GM19397 (cell line): ENCODE measurements at regions not wholly inside any gene's neighbourhood (a gene's known extent, or its start where the extent isn't known, plus 50 kb on each side); places are given as distances from the start of the nearest gene placed in this dataset.

Source experiments
- ATAC-seq: cut with Tn5 transposase; IDR thresholded peaks from one replicate; pipeline ENCODE4 v1.9.1; 2021; ENCODE audit warnings: mild to moderate bottlenecking, moderate library complexity; ENCODE audit not compliant: unreplicated experiment

GRCh38 chr3:70849911-70850699, 537.7 kb upstream of the MDFIC2 start:
- ATAC-seq = no peak

DNA sequence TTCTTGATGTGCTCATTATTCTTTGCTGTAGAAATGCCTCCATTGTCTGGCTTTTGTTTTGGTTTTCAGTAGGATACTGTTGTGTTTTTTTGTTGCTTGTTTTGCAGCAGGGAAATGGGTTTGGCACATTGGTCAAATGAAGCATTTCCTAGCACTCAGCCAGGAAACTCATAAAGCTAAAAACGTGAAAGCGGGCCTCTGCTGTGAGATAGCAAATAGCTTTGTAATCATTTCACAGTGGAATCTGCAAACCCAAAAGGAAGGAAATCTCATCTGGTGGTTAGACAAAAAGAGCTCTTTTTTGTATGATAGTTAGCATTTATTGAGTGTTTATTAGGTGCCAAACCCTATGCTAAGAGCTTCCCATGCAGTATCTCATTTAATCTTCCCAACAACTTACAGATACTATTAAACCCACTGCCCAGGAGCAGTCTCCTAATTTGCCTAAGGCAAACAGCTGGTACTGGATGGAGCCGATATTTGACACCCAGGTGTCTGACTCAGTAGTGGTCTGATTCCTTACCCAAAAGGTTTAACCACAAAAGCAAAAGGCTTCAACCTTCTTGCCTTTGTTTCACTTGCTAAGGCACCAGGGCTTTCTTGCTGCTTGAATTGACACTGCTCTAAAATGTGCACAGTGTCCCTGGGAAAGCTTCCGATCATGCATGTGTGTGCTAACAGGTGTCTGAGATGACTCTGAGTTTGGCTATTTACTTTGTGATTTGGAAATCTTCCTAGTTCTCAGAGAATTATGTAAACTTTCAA, 527.9 kb upstream of the MDFIC2 start:
- no peak for ATAC-seq

- no peak for ATAC-seq
Measured at GRCh38 chr3:70833239-70833960, 521.0 kb upstream of the MDFIC2 start.

DNA sequence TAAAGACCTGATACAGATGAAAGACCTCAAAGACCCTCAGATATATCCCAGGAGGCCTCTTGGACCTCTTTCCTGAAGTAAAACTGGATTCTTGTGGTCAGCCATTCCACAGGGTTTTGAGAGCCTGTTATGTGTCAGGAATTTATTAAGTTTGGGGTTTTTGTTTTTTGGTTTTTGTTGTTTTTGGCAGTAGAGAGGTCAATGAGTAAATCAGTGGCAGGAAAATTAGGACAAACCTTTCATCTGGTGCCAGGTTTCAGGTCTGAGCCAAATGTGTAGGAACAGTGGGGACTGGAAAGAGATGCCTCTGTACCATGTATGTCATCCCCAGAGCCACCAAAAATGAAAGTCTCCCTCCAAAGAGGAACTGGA, 520.4 kb upstream of the MDFIC2 start:
- no peak for ATAC-seq

DNA sequence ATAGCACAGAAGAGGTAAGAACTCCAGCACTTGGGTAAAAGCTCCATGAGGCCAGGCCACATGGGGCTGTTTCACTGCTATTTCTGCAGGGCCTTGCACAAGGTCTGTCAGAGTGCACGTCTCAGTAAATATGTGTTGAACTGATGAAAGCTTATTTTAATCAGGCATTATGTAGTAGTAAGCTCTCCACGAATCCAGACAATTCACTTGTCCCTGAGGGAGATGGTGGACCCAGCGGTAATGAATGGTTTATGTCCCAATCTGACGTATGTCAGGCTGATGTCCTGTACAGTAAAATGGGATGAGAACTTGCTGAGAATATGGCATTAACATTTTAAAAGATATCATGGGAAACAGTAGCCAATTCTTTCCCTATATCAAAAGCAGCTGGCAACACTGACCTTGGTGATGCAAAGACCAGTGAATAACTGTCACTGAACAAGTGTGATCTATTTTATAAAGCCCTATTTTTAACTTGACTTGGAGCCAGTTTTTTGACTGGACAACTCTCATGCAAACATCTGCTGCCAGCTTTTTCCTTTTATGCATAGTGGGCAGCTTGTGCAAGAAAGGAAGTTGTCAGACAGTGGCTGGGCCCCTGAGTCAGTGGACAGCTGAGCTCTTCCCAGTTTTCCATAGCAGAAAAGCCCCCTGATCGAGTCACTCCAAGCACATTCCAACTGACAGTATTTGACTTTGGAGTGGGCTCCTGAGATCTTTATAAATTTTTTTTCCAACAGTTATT, 519.8 kb upstream of the MDFIC2 start:
- ATAC-seq = no peak

- no peak for ATAC-seq
Measured at GRCh38 chr3:70829092-70829491, 516.7 kb upstream of the MDFIC2 start.

GRCh38 chr3:70824773-70825172, 512.3 kb upstream of the MDFIC2 start:
- ATAC-seq = no peak

GRCh38 chr3:70824078-70824477, 511.6 kb upstream of the MDFIC2 start:
- no peak for ATAC-seq

DNA sequence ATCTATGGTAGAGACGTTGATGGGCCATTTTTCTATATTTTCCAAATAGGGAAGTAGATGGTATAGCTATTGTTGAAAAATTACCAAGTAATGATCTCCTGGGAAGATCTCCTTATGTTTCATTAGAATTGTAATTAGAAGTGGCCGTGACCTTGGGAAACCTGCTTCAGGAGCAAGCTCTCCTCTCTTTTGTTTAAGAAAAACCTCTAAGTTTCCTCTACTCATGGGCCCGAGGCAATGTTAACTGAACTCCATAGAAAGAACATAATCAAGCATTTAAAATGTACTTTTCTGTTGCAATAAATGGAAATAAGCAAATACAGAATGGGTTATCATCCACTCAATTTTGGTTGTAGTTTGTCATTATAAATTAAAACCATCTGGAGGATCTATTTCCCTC, 511.2 kb upstream of the MDFIC2 start:
- ATAC-seq = no peak

- ATAC-seq = no peak
Measured at GRCh38 chr3:70822669-70823068, 510.2 kb upstream of the MDFIC2 start.

DNA sequence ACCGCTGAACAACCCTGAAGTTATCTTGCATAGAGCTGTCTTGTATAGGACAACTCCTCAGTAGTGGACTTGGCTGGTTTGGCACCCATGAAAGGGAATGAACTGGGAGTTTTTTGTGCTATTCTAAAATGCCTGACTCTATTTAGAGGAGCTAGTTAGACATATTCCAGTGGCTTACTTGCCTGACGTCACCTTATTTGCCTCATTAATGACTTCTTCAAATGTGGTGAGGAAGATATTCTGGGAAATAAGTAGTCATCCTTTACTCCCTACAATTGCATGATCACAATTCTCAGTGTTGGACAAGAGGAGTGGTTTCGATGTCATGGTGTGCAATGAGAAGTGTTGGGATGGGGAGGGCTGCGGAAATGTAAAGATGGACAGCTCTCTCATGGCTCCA, 509.2 kb upstream of the MDFIC2 start:
- no peak for ATAC-seq

DNA sequence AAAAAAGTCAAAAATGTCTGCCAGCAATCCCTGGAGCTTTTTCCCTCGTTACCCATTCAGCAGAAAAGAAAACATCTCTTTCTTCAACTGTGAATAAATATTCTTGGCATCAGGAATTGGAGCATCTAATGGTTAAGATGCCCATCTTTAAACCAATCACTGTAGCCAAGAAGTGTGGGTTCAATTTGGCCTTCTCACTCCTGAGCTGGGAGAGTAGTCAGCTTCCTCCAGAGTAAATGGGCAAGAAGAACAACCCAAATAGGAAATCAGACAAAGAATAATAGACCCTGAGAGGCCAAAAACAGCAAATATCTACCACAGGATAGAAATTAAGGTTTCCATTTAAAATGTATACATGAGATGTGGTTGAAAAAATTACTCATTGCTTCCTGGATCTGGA, 508.0 kb upstream of the MDFIC2 start:
- ATAC-seq = no peak

DNA sequence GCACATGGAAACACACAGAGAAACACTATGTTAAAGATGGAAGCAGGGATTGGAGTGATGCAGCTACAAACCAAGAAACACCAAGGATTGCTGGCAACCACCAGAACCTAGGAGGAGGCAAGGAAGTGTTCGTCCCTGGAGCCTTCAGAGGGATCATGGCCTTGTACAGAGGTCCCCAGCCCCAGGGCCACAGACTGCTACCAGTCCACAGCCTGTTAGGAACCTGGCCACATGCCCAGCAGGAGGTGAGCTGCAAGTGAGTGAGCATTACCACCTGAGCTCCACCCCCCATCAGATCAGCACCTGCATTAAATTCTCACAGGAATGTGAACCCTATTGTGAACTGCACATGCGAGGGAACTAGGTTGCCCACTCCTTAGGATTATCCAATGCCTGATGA, 505.7 kb upstream of the MDFIC2 start:
- no peak for ATAC-seq

GRCh38 chr3:70816346-70816745, 503.9 kb upstream of the MDFIC2 start:
- ATAC-seq = no peak

- no peak for ATAC-seq
Measured at GRCh38 chr3:70815817-70816216, 503.4 kb upstream of the MDFIC2 start.

- ATAC-seq = no peak
Measured at GRCh38 chr3:70813311-70813710, 500.9 kb upstream of the MDFIC2 start.

DNA sequence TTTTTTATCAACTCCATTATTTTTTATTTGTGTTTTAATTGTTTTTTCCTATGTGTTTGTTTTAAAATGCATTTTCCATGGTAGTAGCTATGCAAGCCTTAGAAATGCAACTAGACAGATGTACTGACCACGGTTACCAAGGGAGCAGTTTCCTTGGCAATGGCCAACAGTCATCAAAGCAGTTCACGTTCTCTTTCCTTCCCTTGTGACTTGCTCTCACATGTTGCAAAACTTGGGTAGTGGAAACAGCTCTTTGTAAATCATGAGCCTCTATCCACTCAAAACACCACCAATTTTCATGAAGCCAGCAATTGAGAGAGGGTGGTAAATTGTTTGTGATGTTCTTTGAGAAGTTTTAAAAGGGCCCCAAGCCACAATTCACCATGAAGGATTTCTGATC, 499.4 kb upstream of the MDFIC2 start:
- ATAC-seq = no peak

GRCh38 chr3:70808881-70809280, 496.4 kb upstream of the MDFIC2 start:
- no peak for ATAC-seq

DNA sequence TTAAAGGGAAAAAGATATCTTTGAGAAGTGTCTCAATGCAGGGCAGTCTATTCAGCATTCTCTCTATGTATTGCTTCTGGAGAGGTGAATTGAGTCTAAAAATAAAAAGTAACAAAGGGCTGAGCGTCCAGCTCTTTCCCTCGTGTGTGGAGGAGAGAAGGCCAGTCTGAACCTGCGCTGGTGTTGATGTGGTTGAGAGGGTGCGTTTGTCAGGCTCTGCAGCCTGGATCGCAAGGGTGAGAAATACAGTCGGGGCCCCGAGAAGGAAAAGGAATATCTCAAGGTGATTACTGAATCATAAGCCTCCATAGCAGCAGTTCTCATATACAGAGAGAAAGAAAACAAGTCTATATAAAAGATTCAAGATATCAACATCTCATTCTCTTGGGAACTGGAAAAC, 494.1 kb upstream of the MDFIC2 start:
- ATAC-seq = no peak

- no peak for ATAC-seq
Measured at GRCh38 chr3:70806021-70806420, 493.6 kb upstream of the MDFIC2 start.
